ENCODE measurements at regions not wholly inside any gene's neighbourhood (a gene's known extent, or its start where the extent isn't known, plus 50 kb on each side); places are given as distances from the start of the nearest gene placed in this dataset.

GRCh38 chr15:45842151-45842550 lies 207.3 kb downstream of the SQOR start:
- Histone ChIP-seq H3K27ac (no peak overlapping the region), H3K27me3 (no peaks in the 10 kb centered on the region), H3K36me3 (no peaks in the 10 kb centered on the region), H3K4me1 (no peaks in the 10 kb centered on the region), H3K4me3 (no peak overlapping the region), H3K9me3 (no peaks in the 10 kb centered on the region)
- no peak for DNase-seq
- intact Hi-C loops (cut with DNase I; ENCODE audit: low total_unique reads): no loop called here
- TF ChIP-seq POLR2A (IDR thresholded peaks at IDR 0.05) (no peak), CTCF (IDR thresholded peaks at IDR 0.05) (no peak)

- no peaks in the 10 kb centered on the region for H3K9me3 ChIP-seq
- H3K36me3 ChIP-seq: no peaks in the 10 kb centered on the region
- no peaks in the 10 kb centered on the region for H3K4me1 ChIP-seq
- TF ChIP-seq CTCF (IDR thresholded peaks at IDR 0.05): no peak
- no peak for TF ChIP-seq POLR2A (IDR thresholded peaks at IDR 0.05)
- H3K27ac ChIP-seq: no peak overlapping the region
- no peak overlapping the region for H3K4me3 ChIP-seq
- no peak for DNase-seq
- intact Hi-C loops (cut with DNase I; ENCODE audit: low total_unique reads): no loop called here
- H3K27me3 ChIP-seq: no peaks in the 10 kb centered on the region
Observed at GRCh38 chr15:45847645-45848044, 212.8 kb downstream of the SQOR start.

- no peaks in the 10 kb centered on the region for H3K9me3 ChIP-seq
- H3K27me3 ChIP-seq: no peaks in the 10 kb centered on the region
- no peak for TF ChIP-seq CTCF (IDR thresholded peaks at IDR 0.05)
- no peak for TF ChIP-seq POLR2A (IDR thresholded peaks at IDR 0.05)
- no peaks in the 10 kb centered on the region for H3K36me3 ChIP-seq
- H3K4me3 ChIP-seq: no peak overlapping the region
- H3K4me1 ChIP-seq: no peaks in the 10 kb centered on the region
- intact Hi-C loops (cut with DNase I; ENCODE audit: low total_unique reads): no loop called here
- DNase-seq: no peak
- H3K27ac ChIP-seq: no peak overlapping the region
Observed at GRCh38 chr15:45849136-45849535, 214.3 kb downstream of the SQOR start.

GRCh38 chr15:45854455-45855202 lies 219.8 kb downstream of the SQOR start:
- intact Hi-C loops (cut with DNase I; ENCODE audit: low total_unique reads): no loop called here
- no peak overlapping the region for H3K4me3 ChIP-seq
- H3K9me3 ChIP-seq: no peaks in the 10 kb centered on the region
- no peaks in the 10 kb centered on the region for H3K27me3 ChIP-seq
- no peak overlapping the region for H3K27ac ChIP-seq
- H3K4me1 ChIP-seq: no peaks in the 10 kb centered on the region
- TF ChIP-seq CTCF (IDR thresholded peaks at IDR 0.05) (no peak), POLR2A (IDR thresholded peaks at IDR 0.05) (no peak)
- no peaks in the 10 kb centered on the region for H3K36me3 ChIP-seq
- no peak for DNase-seq

GRCh38 chr15:45855210-45855906 lies 220.5 kb downstream of the SQOR start:
- no peak for TF ChIP-seq CTCF (IDR thresholded peaks at IDR 0.05)
- no peak for TF ChIP-seq POLR2A (IDR thresholded peaks at IDR 0.05)
- no peaks in the 10 kb centered on the region for H3K36me3 ChIP-seq
- H3K4me3 ChIP-seq: no peak overlapping the region
- DNase-seq: no peak
- intact Hi-C loops (cut with DNase I; ENCODE audit: low total_unique reads): no loop called here
- H3K27ac ChIP-seq: no peak overlapping the region
- no peaks in the 10 kb centered on the region for H3K27me3 ChIP-seq
- no peaks in the 10 kb centered on the region for H3K9me3 ChIP-seq
- H3K4me1 ChIP-seq: no peaks in the 10 kb centered on the region

Data from uterus (tissue), 3 donors.